GM23248 (cell line): ENCODE measurements at regions not wholly inside any gene's neighbourhood (a gene's known extent, or its start where the extent isn't known, plus 50 kb on each side); places are given as distances from the start of the nearest gene placed in this dataset.

Source experiments
- EZH2 ChIP-seq: fragments of 200-600 bp; sonication (generic); IDR thresholded peaks from 2 replicates; pipeline ENCODE4 v1.6.1; 2018; ENCODE audit warnings: antibody characterized with exemption, mild to moderate bottlenecking; ENCODE audit not compliant: insufficient read depth, poor library complexity, severe bottlenecking
- EZH2phosphoT487 ChIP-seq: fragments of 200-600 bp; sonication (generic); IDR thresholded peaks from 2 replicates; pipeline ENCODE4 v1.6.1; 2018; ENCODE audit warnings: antibody characterized with exemption, moderate library complexity, mild to moderate bottlenecking, low read depth; ENCODE audit not compliant: insufficient read depth

- TF ChIP-seq EZH2 = no peak
- no peak for TF ChIP-seq EZH2phosphoT487
These were observed 219.0 kb downstream of the HTR1A start for GRCh38 chr5:63743096-63743798.
